Stimulated activated CD4-positive, alpha-beta T cell treated with anti-CD3 and anti-CD28 coated beads, Interleukin-4, amount 100 ng/mL, for 1 hour (primary cell): ENCODE measurements at regions not wholly inside any gene's neighbourhood (a gene's known extent, or its start where the extent isn't known, plus 50 kb on each side); places are given as distances from the start of the nearest gene placed in this dataset.
"Not testable (repeated sequence)": the region's sequence is repeated elsewhere in the genome, so short reads cannot be mapped to it uniquely, and the experiment has no call there.

Source experiments
- DNase-seq: peaks from one replicate; pipeline ENCODE4 v3.0.0-alpha.2; 2020

DNA sequence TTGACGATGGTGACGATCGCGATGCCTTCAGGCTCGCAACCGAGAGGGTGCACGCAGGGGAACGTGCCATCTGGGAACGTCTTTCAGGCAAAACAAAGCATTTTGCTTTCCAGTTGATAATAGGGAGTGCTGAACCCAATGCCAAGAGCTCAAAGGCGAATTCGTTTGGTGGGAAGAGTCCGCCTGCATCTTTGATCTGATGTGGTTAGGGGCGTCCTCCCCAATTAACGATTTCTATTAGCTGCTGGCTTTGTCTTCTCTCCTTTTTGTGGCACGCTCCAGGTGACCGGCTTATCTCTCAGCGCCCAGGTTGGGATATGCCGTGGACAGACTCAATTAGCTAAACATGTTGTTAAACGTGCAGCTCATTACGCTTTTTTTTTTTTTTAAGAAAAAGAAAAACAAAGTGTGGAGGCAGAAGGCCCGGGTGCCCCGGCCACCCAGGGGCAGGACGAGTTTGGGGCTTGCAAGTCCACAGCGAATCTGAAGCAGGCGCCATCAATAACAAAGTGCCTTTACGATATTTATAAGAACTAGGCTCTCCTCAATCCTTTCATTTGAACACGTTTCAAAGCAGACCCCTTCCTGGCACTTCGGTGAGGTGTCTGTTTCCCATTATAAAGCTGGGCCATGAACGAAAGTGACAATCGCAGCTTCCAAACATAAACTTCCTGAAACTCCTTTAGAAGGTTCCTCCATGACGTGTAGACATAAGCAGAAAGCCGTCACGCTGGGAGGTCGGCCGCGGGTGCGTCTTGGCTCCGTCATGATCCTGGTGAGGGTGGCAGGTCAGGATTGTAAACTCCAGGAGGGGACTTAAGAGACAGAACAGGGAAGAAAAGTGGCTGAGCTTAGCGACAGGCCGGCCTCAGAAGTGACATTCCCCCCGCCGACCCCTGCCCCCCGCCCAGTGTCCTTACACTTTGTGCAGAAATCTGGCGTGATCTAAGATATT, 155.3 kb downstream of the LAT start:
- DNase-seq = not testable (repeated sequence)

- DNase-seq = no peak
Observed at GRCh38 chr16:29139261-29139802, 154.5 kb downstream of the LAT start.

- not testable (repeated sequence) for DNase-seq
Observed at GRCh38 chr16:29138698-29139097, 153.8 kb downstream of the LAT start.

GRCh38 chr16:29137894-29138662, 153.2 kb downstream of the LAT start:
- not testable (repeated sequence) for DNase-seq

GRCh38 chr16:29137461-29137860, 152.6 kb downstream of the LAT start:
- DNase-seq = not testable (repeated sequence)

DNA sequence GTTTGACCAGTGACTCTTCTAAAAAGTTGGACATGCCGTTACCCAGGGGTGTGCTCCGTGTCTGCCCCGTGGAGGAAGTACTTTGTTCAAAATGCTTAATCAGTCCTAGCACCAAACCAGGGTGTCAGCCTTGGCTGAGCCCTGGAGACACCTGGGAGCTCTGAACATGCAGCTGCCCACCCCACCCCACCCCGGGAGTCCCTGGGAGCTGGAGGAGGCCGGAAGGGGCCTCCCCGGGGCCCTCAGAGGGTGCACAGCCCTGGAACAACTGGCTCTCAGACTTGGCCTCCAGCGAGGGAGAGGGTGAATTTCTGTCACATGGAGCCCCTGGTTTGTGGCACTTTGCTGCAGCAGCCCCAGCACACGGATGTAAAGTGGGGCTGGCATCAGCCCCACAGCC, 152.1 kb downstream of the LAT start:
- not testable (repeated sequence) for DNase-seq

DNA sequence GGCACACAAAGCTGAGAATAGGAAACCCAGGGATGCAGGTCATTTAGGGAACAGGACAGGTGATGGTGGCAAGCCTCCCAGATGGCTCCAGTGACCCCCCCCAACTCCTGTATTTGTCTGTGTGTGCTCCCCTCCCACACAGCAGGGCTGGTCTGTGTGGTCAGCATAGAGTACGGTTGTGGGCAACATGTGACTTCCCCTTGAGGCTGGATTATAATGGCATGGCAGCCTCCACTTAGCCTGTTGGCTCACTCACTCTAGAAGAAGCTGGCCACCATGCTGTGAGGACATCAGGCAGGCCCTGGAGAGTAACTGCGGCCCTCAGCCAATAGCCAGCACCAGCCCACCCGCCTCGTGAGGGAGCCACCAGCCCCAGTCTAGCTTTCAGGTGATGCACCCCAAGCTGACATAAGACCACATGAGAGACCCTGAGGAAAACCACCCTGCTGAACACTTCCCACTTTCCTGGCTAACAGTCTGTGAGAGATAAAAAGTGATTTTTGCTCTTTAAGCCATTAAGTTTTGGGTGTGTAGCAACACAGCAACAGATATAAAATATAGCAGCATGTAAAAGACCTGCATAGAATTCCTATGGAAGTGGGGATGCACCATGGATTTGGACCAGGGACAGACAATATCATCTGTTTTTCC, 151.3 kb downstream of the LAT start:
- not testable (repeated sequence) for DNase-seq

- DNase-seq = not testable (repeated sequence)
Observed at GRCh38 chr16:29135098-29135497, 150.2 kb downstream of the LAT start.

- DNase-seq = not testable (repeated sequence)
Observed at GRCh38 chr16:29133681-29134430, 149.0 kb downstream of the LAT start.

GRCh38 chr16:29132869-29133268, 148.0 kb downstream of the LAT start:
- DNase-seq = not testable (repeated sequence)

- DNase-seq = not testable (repeated sequence)
Observed at GRCh38 chr16:29132444-29132843, 147.6 kb downstream of the LAT start.

DNA sequence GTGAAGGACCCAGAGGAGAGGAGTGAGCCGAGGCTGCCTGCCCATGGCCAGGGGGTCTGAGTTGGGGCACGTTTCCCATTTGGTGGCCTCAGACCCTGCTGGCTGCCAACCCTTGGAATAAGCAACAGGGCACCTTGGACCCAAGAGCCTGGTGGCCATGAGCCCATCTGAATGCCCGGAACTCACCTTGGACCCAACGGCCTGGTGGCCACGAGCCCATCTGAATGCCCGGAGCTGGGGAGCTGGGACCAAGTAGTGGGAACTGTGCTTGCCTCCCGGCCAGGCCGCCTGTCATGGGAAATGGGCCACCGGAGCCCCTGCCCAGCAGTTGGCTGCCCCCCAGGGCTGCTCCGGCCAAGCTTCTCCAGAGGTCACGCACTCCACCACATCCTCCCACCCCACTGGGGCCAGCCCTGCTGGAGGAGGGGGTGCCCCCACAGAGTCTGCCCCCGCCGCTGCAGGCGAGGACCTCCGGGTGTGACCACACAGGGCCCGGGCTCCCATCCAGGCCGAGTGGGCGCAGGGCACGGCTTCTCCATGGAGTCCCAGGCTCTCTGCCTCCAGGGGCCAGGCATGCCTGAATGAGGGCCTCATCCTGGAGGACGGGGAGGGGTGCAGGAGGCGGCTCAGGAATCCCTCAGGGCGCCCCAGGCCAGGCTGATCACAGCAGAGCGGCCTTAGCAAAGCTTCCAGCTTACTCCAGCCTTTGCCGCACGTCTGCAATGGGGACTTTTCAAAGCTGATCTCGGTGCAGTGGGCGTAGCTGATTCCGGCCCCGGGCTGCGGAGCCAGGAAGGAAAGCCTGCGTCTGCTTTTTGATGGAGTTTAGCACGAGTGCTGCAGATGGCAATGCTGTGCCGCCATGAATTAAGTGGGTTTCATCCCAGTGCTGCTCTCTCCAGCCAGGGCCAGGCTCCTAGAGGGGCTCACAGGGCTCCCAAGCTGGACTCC, 146.3 kb downstream of the LAT start:
- DNase-seq = not testable (repeated sequence)

GRCh38 chr16:29130131-29130711, 145.4 kb downstream of the LAT start:
- DNase-seq = not testable (repeated sequence)

GRCh38 chr16:29129458-29130038, 144.7 kb downstream of the LAT start:
- DNase-seq = not testable (repeated sequence)

GRCh38 chr16:29128732-29129457, 144.0 kb downstream of the LAT start:
- not testable (repeated sequence) for DNase-seq

DNA sequence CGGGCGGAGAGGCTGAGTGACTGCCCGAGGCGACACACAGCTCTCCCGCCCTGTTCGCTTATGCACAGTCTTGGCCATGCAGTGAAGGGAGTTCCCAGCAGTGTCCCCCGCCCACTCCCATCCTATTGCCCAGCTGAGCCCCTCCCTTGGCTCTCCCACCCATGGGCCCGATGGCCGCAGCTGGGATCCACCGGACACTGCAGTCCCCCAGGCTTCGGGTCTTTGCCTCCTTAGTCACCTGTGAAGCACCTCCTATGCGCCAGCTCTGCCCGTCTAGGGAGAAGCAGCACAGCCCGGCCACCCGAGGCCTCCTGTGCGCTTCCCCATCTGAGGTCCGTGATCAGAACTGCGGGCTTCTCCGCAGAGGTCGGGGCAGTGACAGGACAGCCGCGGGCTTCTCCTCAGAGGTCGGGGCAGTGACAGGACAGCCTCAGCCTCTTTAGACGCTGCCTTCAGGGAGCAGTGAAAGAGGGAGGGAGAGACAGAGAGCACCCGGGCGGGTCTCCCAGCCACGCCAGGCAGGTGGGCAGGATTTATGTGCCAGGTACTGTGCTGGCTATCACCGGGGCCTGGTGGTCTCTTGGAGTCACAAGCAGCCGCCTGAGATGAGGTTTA, 143.1 kb downstream of the LAT start:
- not testable (repeated sequence) for DNase-seq

GRCh38 chr16:29126616-29127015, 141.8 kb downstream of the LAT start:
- DNase-seq = no peak

GRCh38 chr16:29126057-29126494, 141.2 kb downstream of the LAT start:
- DNase-seq = no peak

GRCh38 chr16:29124828-29125227, 140.0 kb downstream of the LAT start:
- DNase-seq = no peak
